Loucy (cell line): ENCODE measurements at regions not wholly inside any gene's neighbourhood (a gene's known extent, or its start where the extent isn't known, plus 50 kb on each side); places are given as distances from the start of the nearest gene placed in this dataset.

Source experiments
- H2AFZ ChIP-seq: fragments of 200-600 bp; sonication (generic); 2 replicates; pipeline ENCODE4 v1.6.0; 2016; ENCODE audit warnings: antibody characterized with exemption, mild to moderate bottlenecking, low read length, moderate library complexity
- H3F3A ChIP-seq: fragments of 200-600 bp; 2 replicates; pipeline ENCODE4 v1.6.0; 2016; ENCODE audit warnings: antibody characterized with exemption, low read depth, mild to moderate bottlenecking
- H3K27me3 ChIP-seq: fragments of 200-600 bp; sonication (generic); 2 replicates; pipeline ENCODE4 v1.6.1; 2014; ENCODE audit warnings: low read length, mild to moderate bottlenecking; ENCODE audit not compliant: insufficient read depth, poor library complexity, severe bottlenecking
- H3K36me3 ChIP-seq: fragments of 200-600 bp; sonication (generic); 2 replicates; pipeline ENCODE4 v1.6.1; 2016; ENCODE audit warnings: low read length; ENCODE audit not compliant: insufficient read depth
- H3K4me1 ChIP-seq: fragments of 200-600 bp; sonication (generic); 2 replicates; pipeline ENCODE4 v1.5.1; 2014; ENCODE audit warnings: low read length, mild to moderate bottlenecking; ENCODE audit not compliant: insufficient read depth, poor library complexity, severe bottlenecking
- H3K4me2 ChIP-seq: fragments of 200-600 bp; sonication (generic); 2 replicates; pipeline ENCODE4 v1.6.0; 2014; ENCODE audit warnings: antibody characterized with exemption, low read length, low read depth, mild to moderate bottlenecking; ENCODE audit not compliant: poor library complexity, severe bottlenecking
- H3K4me3 ChIP-seq: fragments of 200-600 bp; sonication (generic); 2 replicates; pipeline ENCODE4 v1.5.1; 2014; ENCODE audit warnings: low read length, mild to moderate bottlenecking, mixed read lengths; ENCODE audit not compliant: poor library complexity, severe bottlenecking
- H3K79me2 ChIP-seq: fragments of 200-600 bp; sonication (generic); 2 replicates; pipeline ENCODE4 v1.6.1; 2014; ENCODE audit warnings: low read length; ENCODE audit not compliant: insufficient read depth
- H3K9ac ChIP-seq: fragments of 200-600 bp; sonication (generic); 2 replicates; pipeline ENCODE4 v1.6.0; 2014; ENCODE audit warnings: mild to moderate bottlenecking, low read depth, low read length, moderate library complexity; ENCODE audit not compliant: poor library complexity, severe bottlenecking
- H3K9me2 ChIP-seq: fragments of 200-600 bp; sonication (generic); replicated peaks from 2 replicates; pipeline ENCODE4 v1.6.1; 2016; ENCODE audit warnings: low read depth, low read length, mixed read lengths
- H3K9me3 ChIP-seq: fragments of 200-600 bp; sonication (generic); 2 replicates; pipeline ENCODE4 v1.6.1; 2014; ENCODE audit warnings: mild to moderate bottlenecking, antibody characterized with exemption, low read length, low read depth; ENCODE audit not compliant: insufficient read depth
- H4K20me1 ChIP-seq: fragments of 200-600 bp; sonication (generic); 2 replicates; pipeline ENCODE4 v1.6.0; 2014; ENCODE audit warnings: antibody characterized with exemption, low read length, mild to moderate bottlenecking; ENCODE audit not compliant: insufficient read depth, poor library complexity, severe bottlenecking
- CTCF ChIP-seq: fragments of 200-600 bp; sonication (generic); conservative IDR thresholded peaks from 2 replicates; pipeline ENCODE4 v1.5.1; 2014; ENCODE audit warnings: mild to moderate bottlenecking, antibody characterized with exemption, low read length
- EZH2phosphoT487 ChIP-seq: fragments of 200-600 bp; IDR thresholded peaks from 2 replicates; pipeline ENCODE4 v1.6.1; 2018; ENCODE audit warnings: antibody characterized with exemption, mild to moderate bottlenecking, moderate library complexity, borderline replicate concordance

DNA sequence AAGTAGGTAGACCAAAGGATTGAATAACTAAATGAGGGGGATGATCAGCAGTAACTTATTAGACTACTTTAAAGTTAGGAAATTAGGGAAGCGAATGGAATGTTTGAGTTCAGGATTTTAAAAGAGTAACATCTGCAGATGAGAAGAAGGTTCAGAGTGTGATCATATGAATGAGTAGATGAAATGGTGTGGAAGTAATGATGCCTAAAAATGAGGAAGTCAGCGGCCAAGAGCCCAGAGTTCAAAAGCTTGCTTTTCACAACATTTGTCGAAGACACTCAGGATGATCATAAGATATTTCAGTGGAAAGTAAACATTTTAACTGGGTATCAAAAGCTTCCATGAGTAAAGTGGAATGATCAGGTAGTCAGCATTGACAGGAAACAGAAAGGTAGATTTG lies 299.4 kb downstream of the LRRIQ3 start:
- H3K4me2 ChIP-seq: no peak overlapping the region
- H3K9me3 ChIP-seq: no peaks in the 10 kb centered on the region
- no peaks in the 10 kb centered on the region for H3K36me3 ChIP-seq
- H3K79me2 ChIP-seq: no peaks in the 10 kb centered on the region
- no peaks in the 10 kb centered on the region for H4K20me1 ChIP-seq
- H3K27me3 ChIP-seq: no peaks in the 10 kb centered on the region
- H2AFZ ChIP-seq: no peak overlapping the region
- H3K4me1 ChIP-seq: no peaks in the 10 kb centered on the region
- no peaks in the 10 kb centered on the region for H3K9me2 ChIP-seq
- TF ChIP-seq CTCF (no peak), EZH2phosphoT487 (no peak)
- no peak overlapping the region for H3K4me3 ChIP-seq
- no peaks in the 10 kb centered on the region for H3F3A ChIP-seq
- H3K9ac ChIP-seq: no peak overlapping the region

GRCh38 chr1:73887412-73887811 lies 310.6 kb downstream of the LRRIQ3 start:
- no peak overlapping the region for H3K4me2 ChIP-seq
- no peaks in the 10 kb centered on the region for H4K20me1 ChIP-seq
- no peaks in the 10 kb centered on the region for H3K36me3 ChIP-seq
- no peaks in the 10 kb centered on the region for H3K9me2 ChIP-seq
- H3K27me3 ChIP-seq: no peaks in the 10 kb centered on the region
- no peak overlapping the region for H3K4me3 ChIP-seq
- no peaks in the 10 kb centered on the region for H3K4me1 ChIP-seq
- TF ChIP-seq CTCF: no peak
- no peak overlapping the region for H2AFZ ChIP-seq
- no peaks in the 10 kb centered on the region for H3K79me2 ChIP-seq
- H3K9ac ChIP-seq: no peak overlapping the region
- H3K9me3 ChIP-seq: no peaks in the 10 kb centered on the region; the same call in 1 of the 2 replicates
- no peaks in the 10 kb centered on the region for H3F3A ChIP-seq

- H3F3A ChIP-seq: no peaks in the 10 kb centered on the region
- no peaks in the 10 kb centered on the region for H3K9me2 ChIP-seq
- H3K27me3 ChIP-seq: no peaks in the 10 kb centered on the region
- H3K4me1 ChIP-seq: no peaks in the 10 kb centered on the region
- no peak overlapping the region for H3K9ac ChIP-seq
- TF ChIP-seq EZH2phosphoT487: no peak
- TF ChIP-seq CTCF: no peak
- no peaks in the 10 kb centered on the region for H3K79me2 ChIP-seq
- no peak overlapping the region for H3K4me3 ChIP-seq
- no peak overlapping the region for H3K4me2 ChIP-seq
- no peaks in the 10 kb centered on the region for H4K20me1 ChIP-seq
- H3K36me3 ChIP-seq: no peaks in the 10 kb centered on the region
- no peaks in the 10 kb centered on the region; the same call in 1 of the 2 replicates for H3K9me3 ChIP-seq
- no peak overlapping the region for H2AFZ ChIP-seq
Observed at GRCh38 chr1:73886716-73887115, 311.3 kb downstream of the LRRIQ3 start.
